ENCODE measurements at regions not wholly inside any gene's neighbourhood (a gene's known extent, or its start where the extent isn't known, plus 50 kb on each side); places are given as distances from the start of the nearest gene placed in this dataset.

DNA sequence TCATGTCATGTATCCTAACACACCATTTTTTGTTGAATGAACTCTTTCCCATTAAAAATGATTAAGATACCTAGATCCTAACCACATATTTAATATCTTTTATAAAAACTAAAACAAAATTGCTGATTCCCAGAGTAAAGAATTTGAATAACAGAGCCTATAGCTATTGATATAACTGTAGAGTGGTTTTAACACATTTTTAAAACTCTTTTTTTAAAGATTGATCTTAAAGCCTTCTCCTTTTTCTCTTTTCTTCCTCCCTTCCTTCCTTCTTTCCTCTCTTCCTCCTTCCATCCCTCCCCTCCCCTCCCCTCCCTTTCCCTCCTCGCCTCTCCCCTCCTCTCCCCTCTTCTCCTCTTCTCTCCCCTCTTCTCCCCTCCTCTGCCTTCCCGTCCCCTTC is 605.4 kb upstream of the FZD8 start:
- TF ChIP-seq CTCF (conservative IDR thresholded peaks at IDR 0.05) (no peak), EZH2 (IDR thresholded peaks at IDR 0.05; ENCODE audit: low read depth) (no peak)
